ENCODE measurements at regions not wholly inside any gene's neighbourhood (a gene's known extent, or its start where the extent isn't known, plus 50 kb on each side); places are given as distances from the start of the nearest gene placed in this dataset.

DNA sequence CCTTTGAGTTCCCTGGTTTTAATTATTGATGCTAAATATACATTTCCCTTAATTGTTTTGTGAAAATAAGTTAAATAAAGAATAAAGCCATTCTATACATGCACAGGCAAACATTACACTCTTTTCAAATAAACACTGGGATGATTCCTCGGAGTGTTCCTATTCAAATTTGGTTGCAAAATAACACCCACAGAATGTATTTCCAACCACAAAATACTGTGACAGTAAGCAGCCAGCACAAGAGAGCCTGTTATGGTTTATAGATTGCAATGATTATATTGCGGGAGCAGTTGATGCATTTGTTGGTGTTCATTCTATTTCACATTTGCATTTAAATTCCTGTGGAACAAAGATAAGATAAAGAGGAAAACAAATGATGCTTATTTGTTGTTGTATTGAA is 632.6 kb upstream of the WWC1 start:
- TF ChIP-seq CTCF (IDR thresholded peaks at IDR 0.05; ENCODE audit: borderline replicate concordance, insufficient read depth, low read depth, low read length) = no peak
- no peak overlapping the region for H3K4me3 ChIP-seq (ENCODE audit: low read depth, low read length)

DNA sequence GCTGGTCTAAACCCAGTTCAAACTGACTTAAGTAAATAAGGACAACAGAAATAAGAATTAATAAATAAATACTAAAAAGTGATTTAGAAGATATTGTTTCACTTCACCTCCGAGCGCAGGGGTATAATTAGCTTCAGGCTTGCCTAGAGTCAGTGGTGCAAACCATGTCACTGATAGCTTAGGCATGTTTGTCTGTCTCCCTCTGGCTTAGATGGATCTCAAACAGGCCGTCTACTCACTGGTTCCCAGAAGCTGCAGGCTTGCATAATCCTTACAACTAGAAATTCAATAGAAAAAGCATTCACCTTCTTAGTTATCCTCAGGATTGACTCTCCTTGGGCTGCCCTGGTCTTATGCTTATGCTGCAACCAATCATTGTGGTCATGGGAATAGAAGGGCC is 629.8 kb upstream of the WWC1 start:
- no peak overlapping the region for H3K4me3 ChIP-seq (ENCODE audit: low read depth, low read length)
- no peak for TF ChIP-seq CTCF (IDR thresholded peaks at IDR 0.05; ENCODE audit: borderline replicate concordance, insufficient read depth, low read depth, low read length)

GRCh38 chr5:167664222-167664804 is 627.1 kb upstream of the WWC1 start:
- TF ChIP-seq CTCF (IDR thresholded peaks at IDR 0.05; ENCODE audit: borderline replicate concordance, insufficient read depth, low read depth, low read length) = no peak
- no peak overlapping the region for H3K4me3 ChIP-seq (ENCODE audit: low read depth, low read length)

DNA sequence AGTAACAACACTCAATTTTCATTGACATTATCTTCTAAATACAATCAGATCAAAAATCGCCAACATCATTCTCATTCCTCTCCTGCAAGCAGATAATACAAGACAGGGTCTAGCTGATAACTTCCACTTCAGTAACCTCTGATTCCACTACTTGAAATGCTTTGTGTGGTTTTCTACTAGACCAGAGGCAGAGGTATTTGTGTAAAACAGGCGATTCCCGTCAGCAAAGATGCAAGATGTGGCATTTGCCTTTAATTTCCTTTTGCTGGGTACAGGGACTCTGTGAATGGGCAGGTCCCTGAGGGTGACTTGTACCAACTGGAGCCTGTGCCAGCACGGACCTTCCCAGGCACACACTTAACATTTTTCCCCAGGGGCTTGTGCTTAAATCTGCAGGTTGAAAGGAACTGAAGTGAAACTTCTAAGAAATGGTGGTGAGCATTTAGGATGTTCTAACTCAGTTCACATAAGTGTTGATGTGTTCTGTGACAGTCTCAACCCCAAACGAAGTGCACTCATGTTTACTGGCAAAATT is 625.5 kb upstream of the WWC1 start:
- TF ChIP-seq CTCF (IDR thresholded peaks at IDR 0.05; ENCODE audit: borderline replicate concordance, insufficient read depth, low read depth, low read length) = no peak
- no peak overlapping the region for H3K4me3 ChIP-seq (ENCODE audit: low read depth, low read length)

- H3K4me3 ChIP-seq (ENCODE audit: low read depth, low read length) = no peak overlapping the region
- no peak for TF ChIP-seq CTCF (IDR thresholded peaks at IDR 0.05; ENCODE audit: borderline replicate concordance, insufficient read depth, low read depth, low read length)
These were observed 620.3 kb upstream of the WWC1 start for GRCh38 chr5:167671176-167671575.

GRCh38 chr5:167673942-167674341 is 617.5 kb upstream of the WWC1 start:
- no peak overlapping the region for H3K4me3 ChIP-seq (ENCODE audit: low read depth, low read length)
- TF ChIP-seq CTCF (IDR thresholded peaks at IDR 0.05; ENCODE audit: borderline replicate concordance, insufficient read depth, low read depth, low read length) = no peak

DNA sequence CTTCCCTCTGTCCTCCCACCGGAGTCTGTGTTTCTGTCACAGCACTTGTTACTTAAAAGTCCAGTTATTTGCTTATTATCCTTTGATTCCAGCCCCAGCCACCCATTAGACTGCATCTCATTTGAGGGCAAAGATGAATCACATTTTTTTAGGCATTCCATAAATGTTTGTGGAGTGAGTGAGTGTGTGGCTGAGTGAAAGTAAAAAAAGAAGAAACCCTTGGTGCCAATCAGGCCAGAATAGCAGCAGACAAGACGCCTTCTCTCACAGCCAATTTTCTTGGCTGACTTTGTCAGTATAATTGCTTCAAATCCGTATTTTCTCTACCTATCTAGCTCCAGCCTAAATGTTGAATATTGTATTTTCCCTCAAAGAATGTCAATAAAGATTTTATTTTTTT is 613.0 kb upstream of the WWC1 start:
- TF ChIP-seq CTCF (IDR thresholded peaks at IDR 0.05; ENCODE audit: borderline replicate concordance, insufficient read depth, low read depth, low read length) = no peak
- no peak overlapping the region for H3K4me3 ChIP-seq (ENCODE audit: low read depth, low read length)

Data from GM12875 (cell line).